ENCODE measurements at regions not wholly inside any gene's neighbourhood (a gene's known extent, or its start where the extent isn't known, plus 50 kb on each side); places are given as distances from the start of the nearest gene placed in this dataset.

DNA sequence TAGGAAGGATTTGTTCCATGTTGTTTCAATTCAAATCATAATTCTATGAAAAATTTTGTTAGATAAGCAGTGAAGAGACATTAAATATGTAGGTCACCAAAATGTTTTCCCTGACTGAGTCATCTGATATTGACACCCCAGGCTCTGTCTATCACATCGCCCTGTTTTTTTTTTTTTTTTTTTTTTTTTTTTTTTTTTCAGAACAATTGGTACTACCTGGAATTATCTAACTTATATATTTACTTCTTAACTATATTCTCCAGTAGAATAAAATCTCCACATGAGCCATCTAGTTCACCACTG is 97.8 kb upstream of the KRAS start:
- TF ChIP-seq, protein P1, sequence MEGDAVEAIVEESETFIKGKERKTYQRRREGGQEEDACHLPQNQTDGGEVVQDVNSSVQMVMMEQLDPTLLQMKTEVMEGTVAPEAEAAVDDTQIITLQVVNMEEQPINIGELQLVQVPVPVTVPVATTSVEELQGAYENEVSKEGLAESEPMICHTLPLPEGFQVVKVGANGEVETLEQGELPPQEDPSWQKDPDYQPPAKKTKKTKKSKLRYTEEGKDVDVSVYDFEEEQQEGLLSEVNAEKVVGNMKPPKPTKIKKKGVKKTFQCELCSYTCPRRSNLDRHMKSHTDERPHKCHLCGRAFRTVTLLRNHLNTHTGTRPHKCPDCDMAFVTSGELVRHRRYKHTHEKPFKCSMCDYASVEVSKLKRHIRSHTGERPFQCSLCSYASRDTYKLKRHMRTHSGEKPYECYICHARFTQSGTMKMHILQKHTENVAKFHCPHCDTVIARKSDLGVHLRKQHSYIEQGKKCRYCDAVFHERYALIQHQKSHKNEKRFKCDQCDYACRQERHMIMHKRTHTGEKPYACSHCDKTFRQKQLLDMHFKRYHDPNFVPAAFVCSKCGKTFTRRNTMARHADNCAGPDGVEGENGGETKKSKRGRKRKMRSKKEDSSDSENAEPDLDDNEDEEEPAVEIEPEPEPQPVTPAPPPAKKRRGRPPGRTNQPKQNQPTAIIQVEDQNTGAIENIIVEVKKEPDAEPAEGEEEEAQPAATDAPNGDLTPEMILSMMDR (conservative IDR thresholded peaks at IDR 0.05) = no peak
- no peak for TF ChIP-seq EZH2 (IDR thresholded peaks at IDR 0.05; ENCODE audit: low read depth)

All from PC-9 (cell line).